GM21526 (cell line): ENCODE measurements at regions not wholly inside any gene's neighbourhood (a gene's known extent, or its start where the extent isn't known, plus 50 kb on each side); places are given as distances from the start of the nearest gene placed in this dataset.
"Not testable (repeated sequence)": the region's sequence is repeated elsewhere in the genome, so short reads cannot be mapped to it uniquely, and the experiment has no call there.

ENCODE experiments used
- ATAC-seq: cut with Tn5 transposase; IDR thresholded peaks from one replicate; pipeline ENCODE4 v1.9.1; 2021; ENCODE audit warnings: moderate library complexity; ENCODE audit not compliant: unreplicated experiment, low FRiP score

DNA sequence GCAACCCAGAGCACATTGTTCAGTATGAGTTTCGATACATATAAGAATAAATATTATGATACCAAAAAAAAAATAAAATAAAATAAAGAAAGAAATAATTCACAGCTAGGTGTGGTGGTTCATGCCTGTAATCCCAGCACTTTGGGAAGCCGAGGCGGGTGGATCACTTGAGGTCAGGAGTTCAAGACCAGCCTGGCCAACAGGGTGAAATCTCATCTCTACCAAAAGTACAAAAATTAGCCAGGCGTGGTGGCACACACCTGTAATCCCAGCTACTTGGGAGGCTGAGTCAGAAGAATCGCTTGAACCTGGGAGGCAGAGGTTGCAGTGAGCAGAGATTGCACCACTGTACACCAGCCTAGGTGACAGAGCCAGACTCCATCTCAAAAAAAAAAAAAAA is 258.9 kb downstream of the MYCN start:
- ATAC-seq: not testable (repeated sequence)

DNA sequence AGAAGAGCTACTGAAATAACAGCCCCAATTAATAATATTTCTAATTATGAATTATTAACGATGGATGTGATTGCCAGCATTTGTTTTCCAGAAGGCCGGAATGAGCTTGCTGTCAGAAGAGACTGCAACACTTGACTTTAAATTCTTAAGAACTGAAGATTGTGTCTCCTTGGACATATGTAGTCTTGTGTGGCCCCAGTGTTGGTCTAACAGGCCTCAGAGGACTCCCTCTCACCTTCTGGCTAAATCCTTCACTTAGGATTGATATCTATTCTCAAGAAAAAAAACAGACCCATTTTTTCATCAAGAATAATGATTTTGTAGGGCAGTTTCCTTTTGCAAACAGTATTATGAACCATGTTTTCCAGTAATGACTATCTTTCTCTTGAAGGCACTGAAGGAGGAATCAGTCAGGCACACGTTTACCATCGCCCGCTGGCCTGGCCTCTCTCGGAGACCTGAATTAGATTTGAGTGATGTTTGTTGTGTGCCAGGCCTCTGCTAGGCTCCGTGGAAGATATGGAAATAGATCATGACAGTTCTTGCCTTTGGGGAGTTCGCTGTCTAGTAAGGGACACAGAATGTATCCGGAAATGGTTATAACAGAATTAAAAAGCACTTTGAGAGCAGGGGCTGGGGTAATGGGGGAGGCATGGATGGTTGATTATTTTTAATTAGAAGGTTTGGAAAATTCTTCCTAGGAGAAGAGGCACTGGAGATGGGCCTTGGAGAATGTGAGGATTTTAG is 258.0 kb downstream of the MYCN start:
- ATAC-seq: no peak

DNA sequence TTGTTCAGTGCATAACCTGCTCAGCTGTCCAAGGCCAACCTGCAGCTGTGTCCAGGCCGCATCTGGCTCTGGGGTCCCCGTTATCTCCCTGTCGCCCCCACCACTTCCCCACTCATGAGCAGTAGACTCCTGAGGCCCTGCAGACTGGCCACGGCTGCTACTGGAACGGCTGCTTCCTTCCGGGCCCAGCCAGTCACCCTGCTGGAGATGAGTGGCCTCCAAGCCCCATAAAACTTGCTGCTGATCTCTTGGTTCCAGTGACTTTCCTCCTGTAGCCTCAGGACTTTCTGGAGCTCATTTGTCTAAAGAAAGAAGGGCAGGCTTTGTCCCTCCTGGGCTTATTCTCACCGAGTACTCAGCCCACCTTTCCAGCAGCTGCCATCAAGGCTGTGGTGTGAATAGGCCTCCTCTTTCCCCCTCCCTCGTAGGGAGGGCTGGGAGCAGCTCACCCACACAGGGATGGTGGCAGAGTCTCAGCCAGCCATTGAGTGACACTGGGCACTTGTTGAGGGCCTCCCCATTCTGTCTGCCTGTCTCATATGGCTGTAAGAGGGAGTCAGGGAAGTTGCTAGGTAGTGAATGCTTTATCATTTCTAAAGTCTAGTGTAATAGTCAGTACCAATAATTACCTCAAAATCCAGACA is 257.3 kb downstream of the MYCN start:
- no peak for ATAC-seq

DNA sequence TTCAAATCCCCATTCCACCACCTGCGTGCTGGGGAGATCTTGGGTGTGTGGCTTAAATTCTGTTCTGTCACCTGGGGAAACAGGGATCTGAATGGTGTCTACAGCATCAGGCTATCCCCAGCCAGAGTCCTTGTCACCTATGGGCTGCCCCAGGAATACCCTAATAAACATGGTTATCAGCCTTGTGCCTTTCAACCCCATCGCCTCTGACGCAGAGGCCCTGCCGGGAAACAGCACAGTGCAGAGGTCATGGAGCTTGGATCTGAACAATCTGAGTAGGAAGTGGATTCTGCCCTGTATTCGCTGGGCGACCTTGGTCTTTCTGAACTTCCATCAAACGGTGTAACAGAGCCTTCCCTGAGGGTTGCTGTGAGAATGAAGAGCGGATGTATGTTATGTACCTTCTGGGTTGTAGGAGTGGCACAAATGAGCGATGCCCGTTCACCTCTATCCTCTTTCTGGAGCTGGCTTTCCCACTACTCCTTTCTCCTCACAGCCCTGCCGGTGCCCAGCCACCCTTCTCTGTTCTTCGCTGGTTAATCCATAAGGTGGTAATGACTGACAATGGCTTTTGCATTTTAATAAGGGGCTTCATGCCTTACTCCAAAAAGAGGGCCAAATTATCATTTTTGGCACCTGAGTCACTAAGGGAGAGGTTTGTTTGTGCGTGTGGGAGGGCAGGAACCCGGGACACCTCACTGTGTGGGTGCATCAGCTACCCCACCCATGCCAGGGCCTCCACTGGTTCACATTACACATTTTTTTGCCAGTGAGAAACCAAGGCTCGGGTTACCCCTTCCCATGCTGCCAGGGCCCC is 256.5 kb downstream of the MYCN start:
- no peak for ATAC-seq

DNA sequence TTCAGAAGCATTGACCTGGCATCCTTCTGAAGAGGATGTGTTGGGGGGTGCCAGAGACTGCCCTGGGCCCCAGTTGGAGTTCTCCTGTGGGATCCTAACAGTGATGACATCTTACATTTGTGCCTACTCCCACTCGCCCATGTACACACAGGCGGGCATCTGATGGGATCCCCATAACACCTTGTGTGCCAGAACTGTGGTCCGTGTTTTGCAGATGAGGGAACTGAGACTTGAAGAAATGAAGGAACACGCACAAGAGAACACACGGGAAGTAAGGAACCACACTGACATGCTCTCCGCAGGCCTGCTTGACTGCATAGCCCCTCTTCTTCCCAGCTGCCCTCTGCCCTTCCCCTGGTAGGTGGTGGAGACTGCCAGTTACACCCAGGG is 255.3 kb downstream of the MYCN start:
- no peak for ATAC-seq

DNA sequence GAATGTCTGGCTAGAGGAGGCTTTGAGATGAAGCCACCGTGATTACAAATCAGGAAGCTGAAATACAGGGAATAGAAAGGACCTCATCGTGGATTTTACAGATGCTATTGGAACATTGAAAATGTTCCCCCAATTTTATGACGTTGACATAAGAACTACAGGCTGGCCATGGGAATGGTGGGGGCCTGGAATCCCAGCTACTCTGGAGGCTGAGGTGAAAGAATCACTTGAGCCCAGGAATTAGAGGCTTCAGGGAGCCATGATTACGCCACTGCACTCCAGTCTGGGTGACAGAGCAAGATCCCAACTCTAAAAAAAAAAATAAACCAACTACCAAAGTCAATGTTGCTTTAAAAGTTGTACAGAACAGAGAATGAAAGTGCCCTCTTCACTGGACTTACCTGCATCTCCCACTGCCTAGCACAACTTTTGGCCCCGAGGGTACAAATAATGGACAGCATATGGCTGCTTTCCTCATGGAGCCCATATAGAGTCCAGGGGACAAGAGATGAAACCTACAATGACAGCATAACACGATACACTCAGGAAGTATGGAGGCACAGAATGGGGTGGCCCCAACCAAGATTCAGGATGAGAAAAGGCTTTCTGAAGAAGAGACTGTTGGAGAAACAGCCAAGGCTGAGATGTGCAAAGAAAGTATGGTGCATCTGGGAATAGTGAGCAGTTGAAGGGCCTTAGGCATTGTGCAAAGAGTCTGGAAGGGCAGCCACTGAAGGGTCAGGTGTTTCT is 254.8 kb downstream of the MYCN start:
- no peak for ATAC-seq

DNA sequence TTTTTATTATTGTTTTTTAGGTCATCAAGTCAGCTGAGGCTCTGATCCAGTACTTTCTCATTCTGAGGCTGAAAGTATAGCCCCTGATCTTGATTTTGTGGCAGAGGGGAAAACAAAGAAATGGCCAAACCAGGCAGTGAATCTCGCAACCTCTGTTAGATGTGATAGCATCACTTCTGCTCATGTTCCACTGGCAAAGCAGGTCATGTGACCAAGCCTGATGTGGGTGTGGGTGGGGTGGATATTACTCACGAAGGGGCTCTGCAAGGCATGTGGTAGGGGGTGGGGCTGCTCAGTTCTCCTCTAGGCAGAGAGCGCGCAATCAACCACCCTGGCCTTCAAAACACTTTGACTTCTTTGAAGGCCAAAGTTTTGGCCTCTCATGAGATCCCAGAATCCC is 254.2 kb downstream of the MYCN start:
- no peak for ATAC-seq

DNA sequence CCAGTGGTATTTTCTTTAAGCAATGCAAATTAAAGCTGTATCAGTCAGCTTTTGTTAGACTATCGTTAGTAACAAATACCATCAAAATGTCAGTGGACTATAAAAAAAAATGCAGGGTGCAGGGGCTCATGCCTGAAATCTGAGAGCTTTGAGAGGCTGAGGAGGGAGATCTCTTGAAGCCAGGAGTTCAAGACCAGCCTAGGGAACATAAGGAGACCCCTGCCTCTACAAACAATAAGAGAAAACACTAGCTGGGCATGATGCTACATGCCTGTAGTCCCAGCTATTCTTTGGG is 253.7 kb downstream of the MYCN start:
- ATAC-seq: no peak

GRCh38 chr2:16192416-16193216 is 252.3 kb downstream of the MYCN start:
- ATAC-seq: no peak

- no peak for ATAC-seq
Observed at GRCh38 chr2:16191431-16192200, 251.3 kb downstream of the MYCN start.

DNA sequence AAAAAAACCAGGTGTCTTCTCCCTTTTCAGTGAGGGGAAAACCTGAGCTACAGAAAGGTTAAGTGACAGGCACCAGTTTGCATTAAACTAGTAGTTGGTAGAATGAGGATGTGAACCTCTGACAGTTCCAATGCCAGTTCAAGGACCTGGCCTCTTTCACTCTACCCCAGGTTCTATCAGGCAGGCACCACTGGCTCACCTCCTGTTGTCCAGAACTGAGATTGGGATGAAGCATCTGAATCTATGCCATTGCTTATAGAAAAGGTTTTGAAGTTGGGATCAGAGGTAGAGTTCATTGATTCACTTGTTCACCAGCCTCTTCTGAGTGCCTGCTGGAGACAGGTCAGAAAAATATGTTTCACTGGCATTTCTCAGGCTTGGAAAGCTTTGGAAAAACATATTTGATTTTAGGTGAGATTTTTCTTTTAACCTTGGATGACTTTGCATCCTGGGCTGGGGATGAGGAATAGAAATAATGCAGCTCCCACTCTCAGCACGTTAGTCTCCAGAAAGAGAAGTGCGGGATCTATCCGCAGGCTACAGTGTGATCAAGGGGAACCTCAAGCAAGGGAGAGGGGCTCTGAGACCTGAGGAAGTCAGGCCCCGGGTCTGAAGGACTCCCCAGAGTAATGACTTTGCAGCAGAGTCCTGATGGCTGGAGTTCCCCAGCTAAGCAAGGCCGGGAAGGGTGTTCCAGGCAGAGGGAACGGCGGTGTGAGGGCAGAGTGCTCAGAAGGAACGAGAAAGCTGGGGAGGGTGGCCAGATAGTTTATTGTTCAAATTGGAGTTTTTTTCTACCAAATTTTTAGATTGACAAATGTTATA is 250.3 kb downstream of the MYCN start:
- ATAC-seq: no peak

GRCh38 chr2:16189836-16190160 is 249.4 kb downstream of the MYCN start:
- no peak for ATAC-seq

- ATAC-seq: no peak
Observed at GRCh38 chr2:16189029-16189835, 248.9 kb downstream of the MYCN start.

DNA sequence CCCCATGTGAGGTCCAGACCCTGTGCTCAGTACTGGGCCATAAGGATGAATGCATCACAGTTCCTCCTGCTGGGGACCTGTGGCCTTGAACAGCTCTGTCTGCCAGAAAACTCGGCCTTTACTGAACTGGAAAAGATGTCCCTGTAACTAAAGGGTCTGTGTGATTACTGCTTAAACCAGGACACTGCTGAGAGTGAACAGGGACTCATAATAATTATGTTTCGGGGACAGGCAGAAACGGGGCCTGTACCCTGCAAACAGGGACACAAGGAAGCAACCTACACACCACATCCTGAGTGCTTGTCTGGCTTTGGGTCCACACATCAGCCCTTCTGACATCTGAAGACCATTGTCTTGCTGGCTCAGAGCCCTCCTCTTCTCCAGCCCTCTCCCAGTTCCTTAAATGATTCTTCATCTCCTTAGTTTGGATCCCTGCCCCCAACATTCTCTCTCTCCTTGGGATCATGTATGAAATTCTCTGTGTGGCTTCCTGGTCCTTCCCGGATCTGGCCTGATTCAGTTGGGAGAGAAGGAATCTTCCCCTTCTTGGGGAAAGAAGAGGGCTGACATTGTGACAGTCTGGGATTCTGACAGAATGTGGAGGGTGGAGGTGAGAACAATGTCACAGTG is 248.0 kb downstream of the MYCN start:
- no peak for ATAC-seq

DNA sequence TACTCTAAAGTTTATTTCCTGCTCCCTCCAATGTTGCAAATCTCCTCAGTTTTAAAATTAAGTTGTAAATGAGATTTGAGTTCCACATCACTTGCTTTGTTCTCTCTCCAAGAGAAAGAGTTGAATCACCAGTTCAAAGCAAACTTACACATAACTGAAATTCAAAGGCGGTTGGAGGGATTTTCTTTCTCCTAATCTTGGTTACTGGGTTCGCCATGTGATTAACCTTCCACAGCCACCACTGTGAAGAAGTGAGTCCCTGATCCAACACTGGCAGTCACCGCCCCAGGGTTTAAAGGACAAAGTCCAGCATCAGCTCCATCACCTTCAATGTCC is 247.1 kb downstream of the MYCN start:
- no peak for ATAC-seq

- ATAC-seq: no peak
Observed at GRCh38 chr2:16186661-16187481, 246.5 kb downstream of the MYCN start.

DNA sequence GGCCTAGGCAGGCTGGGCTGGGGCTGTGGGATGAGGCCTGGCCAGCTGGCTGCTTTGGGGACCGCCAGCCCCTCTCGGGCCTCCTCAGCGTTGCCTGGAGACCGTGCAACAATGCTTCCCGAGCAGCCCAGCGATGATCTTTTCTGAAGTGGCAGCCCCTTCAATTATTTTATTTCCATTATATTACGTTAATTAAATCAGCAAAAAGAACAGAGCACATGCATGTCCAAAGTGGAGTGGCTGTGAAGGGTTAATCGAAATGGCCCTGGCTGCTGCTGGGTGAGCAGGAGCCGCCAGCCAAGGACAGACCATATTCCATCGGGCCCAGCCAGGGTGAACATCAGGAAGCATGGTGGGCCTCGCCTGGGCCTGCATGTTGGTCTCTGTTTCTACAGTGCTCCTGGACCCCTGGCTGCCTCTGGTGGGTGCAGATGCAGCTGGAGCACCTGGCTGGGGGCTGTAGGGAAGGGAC is 245.5 kb downstream of the MYCN start:
- ATAC-seq: no peak
